H9 (cell line): ENCODE measurements at regions not wholly inside any gene's neighbourhood (a gene's known extent, or its start where the extent isn't known, plus 50 kb on each side); places are given as distances from the start of the nearest gene placed in this dataset.

Experiments
- DNase-seq: peaks from one replicate; pipeline ENCODE4 v3.0.0-alpha.2; 2017
- H2AFZ ChIP-seq: one replicate; pipeline ENCODE4 v1.6.1; 2013; ENCODE audit warnings: mild to moderate bottlenecking, low read length, control low read depth, moderate library complexity
- H2AK5ac ChIP-seq: 2 replicates; pipeline ENCODE4 v1.6.1; 2013; ENCODE audit warnings: low read length, control low read depth, mixed read lengths; ENCODE audit not compliant: insufficient read length
- H2BK120ac ChIP-seq: one replicate; pipeline ENCODE4 v1.6.1; 2013; ENCODE audit warnings: low read depth, mild to moderate bottlenecking, low read length, control low read depth, inconsistent platforms; ENCODE audit not compliant: poor library complexity, severe bottlenecking
- H2BK12ac ChIP-seq: 2 replicates; pipeline ENCODE4 v1.6.1; 2013; ENCODE audit warnings: low read length, control low read depth, mixed read lengths, low read depth; ENCODE audit not compliant: insufficient read length
- H2BK15ac ChIP-seq: 2 replicates; pipeline ENCODE4 v1.6.1; 2013; ENCODE audit warnings: low read depth, low read length, control low read depth
- H2BK20ac ChIP-seq: one replicate; pipeline ENCODE4 v1.6.1; 2013; ENCODE audit warnings: low read depth, mild to moderate bottlenecking, low read length, control low read depth, inconsistent platforms; ENCODE audit not compliant: poor library complexity, severe bottlenecking
- H2BK5ac ChIP-seq: 2 replicates; pipeline ENCODE4 v1.6.1; 2013; ENCODE audit warnings: low read length, control low read depth, mixed read lengths; ENCODE audit not compliant: insufficient read length
- H3K14ac ChIP-seq: 2 replicates; pipeline ENCODE4 v1.6.1; 2013; ENCODE audit warnings: low read length, control low read depth; ENCODE audit not compliant: insufficient read depth
- H3K18ac ChIP-seq: 2 replicates; pipeline ENCODE4 v1.6.1; 2013; ENCODE audit warnings: low read depth, mild to moderate bottlenecking, mixed read lengths, low read length, control low read depth; ENCODE audit not compliant: insufficient read length
- H3K23ac ChIP-seq: 2 replicates; pipeline ENCODE4 v1.6.1; 2013; ENCODE audit warnings: low read length, control low read depth, mixed read lengths, low read depth; ENCODE audit not compliant: insufficient read length
- H3K23me2 ChIP-seq: 2 replicates; pipeline ENCODE4 v1.6.1; 2013; ENCODE audit warnings: low read depth, mild to moderate bottlenecking, mixed read lengths, low read length, control low read depth; ENCODE audit not compliant: insufficient read length, poor library complexity, severe bottlenecking
- H3K27ac ChIP-seq: 2 replicates; pipeline ENCODE4 v1.5.1; 2013; ENCODE audit warnings: low read length, control low read depth, mixed read lengths, low read depth; ENCODE audit not compliant: insufficient read length
- H3K27me3 ChIP-seq: 2 replicates; pipeline ENCODE4 v1.6.1; 2013; ENCODE audit warnings: low read length, control low read depth, inconsistent platforms; ENCODE audit not compliant: insufficient read depth
- H3K4ac ChIP-seq: 2 replicates; pipeline ENCODE4 v1.6.1; 2013; ENCODE audit warnings: low read depth, mild to moderate bottlenecking, control low read depth, inconsistent platforms, low read length, moderate library complexity
- H3K4me1 ChIP-seq: 2 replicates; pipeline ENCODE4 v1.6.1; 2013; ENCODE audit warnings: low read length, control low read depth, inconsistent platforms; ENCODE audit not compliant: insufficient read depth
- H3K4me2 ChIP-seq: 2 replicates; pipeline ENCODE4 v1.6.1; 2013; ENCODE audit warnings: low read length, control low read depth, mixed read lengths; ENCODE audit not compliant: insufficient read length, insufficient read depth
- H3K56ac ChIP-seq: 2 replicates; pipeline ENCODE4 v1.6.1; 2013; ENCODE audit warnings: low read depth, mild to moderate bottlenecking, mixed read lengths, low read length, control low read depth; ENCODE audit not compliant: insufficient read length
- H3K79me1 ChIP-seq: 2 replicates; pipeline ENCODE4 v1.6.1; 2013; ENCODE audit warnings: low read depth, mild to moderate bottlenecking, moderate library complexity, low read length, control low read depth, inconsistent platforms; ENCODE audit not compliant: insufficient read depth, poor library complexity, severe bottlenecking
- H3K79me2 ChIP-seq: 2 replicates; pipeline ENCODE4 v1.6.1; 2013; ENCODE audit warnings: low read length, control low read depth, inconsistent platforms; ENCODE audit not compliant: insufficient read depth
- H3K9ac ChIP-seq: 2 replicates; pipeline ENCODE4 v1.6.1; 2013; ENCODE audit warnings: low read length, control low read depth, mixed read lengths; ENCODE audit not compliant: insufficient read length; ENCODE audit errors: extremely low read depth
- H3K9me3 ChIP-seq: one replicate; pipeline ENCODE4 v1.6.1; 2013; ENCODE audit warnings: low read depth, low read length, inconsistent platforms; ENCODE audit not compliant: control insufficient read depth
- H3T11ph ChIP-seq: one replicate; pipeline ENCODE4 v1.6.1; 2013; ENCODE audit warnings: mild to moderate bottlenecking, low read length, control low read depth, inconsistent platforms
- H4K20me1 ChIP-seq: one replicate; pipeline ENCODE4 v1.6.1; 2013; ENCODE audit not compliant: control insufficient read depth, insufficient read length, insufficient read depth
- H4K5ac ChIP-seq: 2 replicates; pipeline ENCODE4 v1.6.1; 2013; ENCODE audit warnings: low read depth, mild to moderate bottlenecking, mixed read lengths, low read length, control low read depth; ENCODE audit not compliant: insufficient read length
- H4K8ac ChIP-seq: replicated peaks from 2 replicates; pipeline ENCODE4 v1.6.1; 2013; ENCODE audit warnings: low read length, control low read depth, mixed read lengths, low read depth; ENCODE audit not compliant: insufficient read length
- H4K91ac ChIP-seq: 2 replicates; pipeline ENCODE4 v1.6.1; 2013; ENCODE audit warnings: low read depth, mild to moderate bottlenecking, moderate library complexity, mixed read lengths, low read length, control low read depth; ENCODE audit not compliant: insufficient read length
- H3K27ac Mint-ChIP-seq, 3 experiments: 2 replicates in 2 of 3; 3 replicates in 1 of 3; pipeline ENCODE4 v1.8.0; 2020 to 2021; ENCODE audit warnings: mixed read lengths in 3 of 3, mild to moderate bottlenecking in 1 of 3, moderate library complexity in 1 of 3
- H3K27me3 Mint-ChIP-seq: 2 replicates; pipeline ENCODE4 v1.8.0; 2021; ENCODE audit warnings: low read depth, mild to moderate bottlenecking, moderate library complexity, mixed read lengths
- H3K36me3 Mint-ChIP-seq, 3 experiments: 2 replicates in 2 of 3; 3 replicates in 1 of 3; pipeline ENCODE4 v1.8.0; 2020 to 2021; ENCODE audit warnings: low read depth in 3 of 3, mixed read lengths in 3 of 3; ENCODE audit not compliant: insufficient read depth in 1 of 3
- H3K4me1 Mint-ChIP-seq, 2 experiments: 2 replicates each; pipeline ENCODE4 v1.8.0; 2020; ENCODE audit warnings: mixed read lengths in 2 of 2
- H3K4me3 Mint-ChIP-seq, 2 experiments: 2 replicates in 1 of 2; 3 replicates in 1 of 2; pipeline ENCODE4 v1.8.0; 2020 to 2021; ENCODE audit warnings: mild to moderate bottlenecking in 2 of 2, mixed read lengths in 2 of 2, moderate library complexity in 1 of 2
- H3K9me3 Mint-ChIP-seq, 2 experiments: 2 replicates in 1 of 2; 3 replicates in 1 of 2; pipeline ENCODE4 v1.8.0; 2020; ENCODE audit warnings: mild to moderate bottlenecking in 2 of 2, mixed read lengths in 2 of 2, moderate library complexity in 1 of 2
- CTCF ChIP-seq: fragments of 200-600 bp; sonication (generic); conservative IDR thresholded peaks from 3 replicates; pipeline ENCODE4 v1.8.0; 2021; ENCODE audit warnings: antibody characterized with exemption, mild to moderate bottlenecking
- WGBS: extraction: QIAGEN DNeasy Blood & Tissue Kit; methylation state at CpG from one replicate; pipeline ENCODE4 v1.1.7; 2013; ENCODE audit warnings: missing lambda C conversion rate, low lambda C conversion rate, mixed read lengths; ENCODE audit not compliant: insufficient read length; ENCODE audit errors: extremely low coverage; 5-methylcytosine and 5-hydroxymethylcytosine counted together

- Histone ChIP-seq H2AFZ (no peak overlapping the region), H2BK120ac (no peak overlapping the region), H3K27me3 (no peaks in the 10 kb centered on the region), H2BK12ac (no peak overlapping the region), H3T11ph (no peak overlapping the region), H3K14ac (no peak overlapping the region), H3K4ac (no peak overlapping the region), H3K56ac (no peak overlapping the region), H3K79me1 (no peaks in the 10 kb centered on the region), H4K8ac (no peak overlapping the region), H3K23me2 (no peaks in the 10 kb centered on the region), H4K20me1 (no peaks in the 10 kb centered on the region), H3K4me1 (no peaks in the 10 kb centered on the region), H3K27ac (no peak overlapping the region), H2BK5ac (no peak overlapping the region), H4K91ac (no peak overlapping the region), H3K4me2 (no peak overlapping the region), H4K5ac (no peak overlapping the region), H2AK5ac (no peak overlapping the region), H3K23ac (no peak overlapping the region), H3K9ac (no peak overlapping the region), H3K18ac (no peak overlapping the region), H3K79me2 (no peaks in the 10 kb centered on the region), H2BK15ac (no peak overlapping the region), H2BK20ac (no peak overlapping the region), H3K9me3 (no peaks in the 10 kb centered on the region)
- no peak overlapping the region for H3K27ac Mint-ChIP-seq
- no peak overlapping the region for H3K4me3 Mint-ChIP-seq
- H3K4me1 Mint-ChIP-seq, result no peaks in the 10 kb centered on the region
- no peaks in the 10 kb centered on the region for H3K27me3 Mint-ChIP-seq
- TF ChIP-seq CTCF, result no peak
- H3K36me3 Mint-ChIP-seq, result no peaks in the 10 kb centered on the region
- DNase-seq, result no peak
- H3K9me3 Mint-ChIP-seq, result no peaks in the 10 kb centered on the region
- WGBS, result no CpG with 5 or more reads among the region's 4 CpGs
Observed at GRCh38 chr13:81089371-81090157, 748.6 kb upstream of the SPRY2 start.
